GM06990 (cell line): ENCODE measurements at regions not wholly inside any gene's neighbourhood (a gene's known extent, or its start where the extent isn't known, plus 50 kb on each side); places are given as distances from the start of the nearest gene placed in this dataset.

Source experiments
- DNase-seq: peaks from one replicate; pipeline ENCODE4 v3.0.0-alpha.2; 2011; ENCODE audit not compliant: insufficient read length; ENCODE audit errors: extremely low read depth
- H3K27me3 ChIP-seq: replicated peaks from 2 replicates; pipeline ENCODE4 v1.6.0; 2011; ENCODE audit warnings: low read length; ENCODE audit not compliant: control insufficient read depth, insufficient read depth
- H3K36me3 ChIP-seq: 2 replicates; pipeline ENCODE4 v1.5.1; 2011; ENCODE audit warnings: low read length; ENCODE audit not compliant: control insufficient read depth, insufficient read depth
- H3K4me3 ChIP-seq: replicated peaks from 2 replicates; pipeline ENCODE4 v1.5.1; 2011; ENCODE audit warnings: low read depth, mild to moderate bottlenecking, control low read depth, low read length
- CTCF ChIP-seq: IDR thresholded peaks from 2 replicates; pipeline ENCODE4 v1.5.1; 2011; ENCODE audit warnings: low read length, control low read depth, mild to moderate bottlenecking, inconsistent platforms; ENCODE audit not compliant: insufficient read depth, poor library complexity, severe bottlenecking

- no peak for TF ChIP-seq CTCF
- Histone ChIP-seq H3K27me3 (no peaks in the 10 kb centered on the region), H3K4me3 (no peak overlapping the region), H3K36me3 (no peaks in the 10 kb centered on the region)
- DNase-seq = no peak
Observed at GRCh38 chr20:61157301-61157700, 94.8 kb upstream of the CDH4 start.

GRCh38 chr20:61159957-61160686 lies 91.9 kb upstream of the CDH4 start:
- Histone ChIP-seq H3K27me3 (no peaks in the 10 kb centered on the region), H3K36me3 (no peaks in the 10 kb centered on the region), H3K4me3 (no peak overlapping the region)
- no peak for TF ChIP-seq CTCF
- DNase-seq = no peak

- H3K36me3 ChIP-seq = no peaks in the 10 kb centered on the region
- no peak for DNase-seq
- H3K27me3 ChIP-seq = no peaks in the 10 kb centered on the region
- no peak overlapping the region for H3K4me3 ChIP-seq
- no peak for TF ChIP-seq CTCF
Observed at GRCh38 chr20:61161726-61162390, 90.2 kb upstream of the CDH4 start.

- DNase-seq = no peak
- TF ChIP-seq CTCF = no peak
- H3K36me3 ChIP-seq = no peaks in the 10 kb centered on the region
- no peaks in the 10 kb centered on the region for H3K27me3 ChIP-seq
- no peak overlapping the region for H3K4me3 ChIP-seq
Observed at GRCh38 chr20:61162451-61162850, 89.6 kb upstream of the CDH4 start.

- no peaks in the 10 kb centered on the region for H3K36me3 ChIP-seq
- H3K27me3 ChIP-seq = no peaks in the 10 kb centered on the region
- H3K4me3 ChIP-seq = no peak overlapping the region
- no peak for DNase-seq
- TF ChIP-seq CTCF = no peak
Observed at GRCh38 chr20:61163031-61163430, 89.0 kb upstream of the CDH4 start.
